NCI-H526 (cell line): ENCODE measurements at regions not wholly inside any gene's neighbourhood (a gene's known extent, or its start where the extent isn't known, plus 50 kb on each side); places are given as distances from the start of the nearest gene placed in this dataset.
A peak's percentile ranks its signal among the peaks of the same experiment; 100 is the strongest.

Experiments
- DNase-seq, 2 experiments: peaks; one replicate each; lab custom pipeline; 2025; lab: John Stamatoyannopoulos, UW

DNA sequence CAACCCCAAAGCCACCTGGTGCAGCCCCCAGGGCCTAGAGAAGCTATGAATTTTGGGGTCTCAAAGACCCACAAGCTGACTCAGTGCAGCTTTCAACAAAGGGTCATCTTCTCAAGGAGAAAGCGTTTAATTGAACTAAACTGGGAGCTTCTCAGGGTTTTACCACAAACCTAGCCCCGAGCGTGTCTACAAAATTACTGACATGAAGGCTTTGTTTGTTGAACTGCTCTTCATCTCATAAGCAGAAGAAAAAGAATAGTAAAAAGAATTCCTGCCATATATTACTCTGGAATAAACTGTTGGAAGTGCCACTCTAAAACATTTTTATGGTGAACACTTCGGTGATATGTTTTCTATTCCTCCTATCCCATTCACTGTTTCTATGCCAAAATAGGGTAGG is 50.8 kb upstream of the INCENP start:
- no peak for DNase-seq

- no peak for DNase-seq
These were observed 52.4 kb upstream of the INCENP start for GRCh38 chr11:62071408-62071807.

DNA sequence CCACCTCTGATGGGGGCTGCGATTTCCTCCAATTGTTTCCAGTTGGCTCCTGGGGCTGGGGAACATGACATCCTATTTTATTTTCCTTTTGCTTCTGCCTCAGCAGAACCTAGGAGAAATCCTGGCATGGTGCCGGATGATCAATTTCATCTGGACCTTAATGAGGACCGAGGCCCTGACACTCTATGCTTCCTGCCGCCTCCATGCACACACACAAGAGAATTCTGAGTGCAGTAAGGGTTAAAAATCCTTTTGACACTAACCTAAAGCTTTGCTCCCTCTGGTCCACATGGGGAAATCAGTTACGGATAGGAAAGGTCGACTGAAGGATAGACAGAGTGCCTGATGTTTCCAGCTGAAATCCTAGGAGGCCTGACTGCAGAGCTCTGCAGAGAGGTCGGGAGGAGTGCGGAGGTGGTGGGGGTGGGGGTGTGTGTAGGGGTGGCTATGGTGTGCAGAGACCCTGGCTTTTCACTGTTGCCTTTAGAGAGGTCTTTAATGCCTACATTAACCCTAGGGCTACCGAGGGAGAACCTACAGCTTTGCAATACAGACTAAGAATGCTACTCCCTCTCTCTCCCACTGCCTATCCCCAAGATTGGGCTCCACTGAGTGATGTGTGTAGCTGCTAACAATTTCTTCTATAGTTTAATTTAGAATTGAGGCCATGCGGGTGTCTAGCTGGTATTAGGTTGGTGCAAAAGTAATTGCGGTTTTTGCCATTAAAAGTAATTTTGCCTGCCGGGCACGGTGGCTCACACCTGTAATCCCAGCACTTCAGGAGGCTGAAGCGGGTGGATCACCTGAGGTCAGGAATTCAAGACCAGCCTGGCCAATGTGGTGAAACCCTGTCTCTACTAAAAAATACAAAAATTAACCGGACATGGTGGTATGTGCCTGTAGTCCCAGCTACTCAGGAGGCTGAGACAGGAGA is 53.6 kb upstream of the INCENP start:
- no peak for DNase-seq

- no peak for DNase-seq
These were observed 54.4 kb upstream of the INCENP start for GRCh38 chr11:62069374-62069773.

- DNase-seq: no peak
These were observed 55.1 kb upstream of the INCENP start for GRCh38 chr11:62068730-62069129.

GRCh38 chr11:62067741-62068140 is 56.1 kb upstream of the INCENP start:
- no peak for DNase-seq

- no peak for DNase-seq
These were observed 59.6 kb upstream of the INCENP start for GRCh38 chr11:62064221-62064620.

DNA sequence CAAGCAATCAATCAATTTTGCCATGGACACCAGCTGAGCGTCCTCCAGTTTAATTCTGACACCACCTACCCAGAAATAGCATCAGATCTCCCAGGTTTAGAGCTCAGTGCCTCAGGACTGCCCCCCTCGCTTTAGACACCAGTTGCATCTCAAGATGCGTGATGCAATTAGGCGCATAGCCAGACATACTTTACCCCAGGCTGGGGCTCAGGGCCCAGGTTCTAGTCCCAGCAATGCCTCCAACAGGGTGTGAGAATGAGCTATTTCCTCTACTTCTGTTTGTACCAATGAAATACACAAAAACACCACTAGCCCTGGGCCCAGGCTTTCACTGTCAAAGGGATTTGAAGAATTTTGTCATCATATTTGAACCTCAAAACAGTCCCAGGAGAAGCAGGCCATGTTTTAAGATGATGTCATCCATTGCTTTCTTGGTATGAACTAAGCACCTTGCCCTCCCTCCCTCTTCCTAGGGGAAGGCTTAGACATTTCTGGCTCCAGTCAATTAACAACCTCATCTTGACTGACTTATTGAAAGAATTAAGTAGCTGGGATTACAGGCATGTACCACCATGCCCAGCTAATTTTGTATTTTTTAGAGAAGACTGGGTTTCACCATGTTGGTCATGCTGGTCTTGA is 61.5 kb upstream of the INCENP start:
- no peak for DNase-seq

- DNase-seq: peak in 1 of 2 experiments; percentile 17
These were observed 62.2 kb upstream of the INCENP start for GRCh38 chr11:62061356-62062222.

GRCh38 chr11:62057069-62057468 is 66.7 kb upstream of the INCENP start:
- DNase-seq: no peak

DNA sequence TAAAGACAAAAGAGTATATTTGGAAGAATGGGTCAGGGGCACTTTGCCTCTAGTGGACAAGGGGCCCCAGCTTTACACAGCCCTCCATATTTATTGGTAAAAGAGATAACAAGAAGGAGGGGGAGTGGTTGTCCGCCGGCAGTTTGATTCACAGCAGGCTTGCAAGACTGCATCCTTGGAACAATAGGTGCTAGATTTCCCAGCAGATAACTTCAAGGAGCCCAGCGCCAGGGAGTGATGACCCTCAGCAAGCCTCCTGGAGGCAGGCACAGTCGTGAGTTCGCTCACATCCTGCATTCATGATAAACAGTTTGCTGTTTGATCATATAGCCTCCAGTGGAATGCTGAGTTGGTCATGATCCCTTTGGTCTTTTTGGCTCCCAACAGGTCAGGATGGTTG is 67.8 kb upstream of the INCENP start:
- DNase-seq: no peak

DNA sequence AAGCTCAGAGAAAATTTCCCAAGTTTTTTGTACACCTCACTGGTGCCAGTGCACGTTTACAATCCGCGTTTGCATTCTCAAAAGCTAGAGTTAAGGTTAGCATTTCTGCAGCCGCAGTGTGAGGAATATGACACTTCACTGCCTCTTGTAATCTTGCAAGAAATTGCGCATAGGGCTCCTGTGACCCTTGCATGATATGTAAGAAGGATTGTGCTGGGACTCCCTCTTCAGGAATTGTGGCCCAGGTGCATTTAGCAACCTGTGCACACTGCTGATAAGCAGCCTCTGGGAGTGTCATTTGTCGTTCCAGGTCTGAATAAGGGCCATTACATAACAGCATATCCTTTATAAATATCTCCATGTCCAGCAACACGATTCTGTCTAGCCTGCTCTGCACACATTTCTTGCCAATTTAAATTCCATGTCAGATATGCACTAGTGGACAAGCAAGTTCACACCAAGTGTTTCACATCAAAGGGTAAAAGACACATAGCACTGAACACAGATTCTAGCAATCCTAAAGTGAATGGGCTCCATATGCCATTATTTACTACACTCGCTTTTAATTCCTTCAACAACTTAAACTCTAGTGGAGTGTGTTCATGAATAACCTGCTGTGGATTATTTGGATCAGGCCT is 69.2 kb upstream of the INCENP start:
- DNase-seq: peak; percentile 67 to 78

GRCh38 chr11:62054081-62054480 is 69.7 kb upstream of the INCENP start:
- no peak for DNase-seq

GRCh38 chr11:62050716-62051115 is 73.1 kb upstream of the INCENP start:
- DNase-seq: peak in 1 of 2 experiments; percentile 22

GRCh38 chr11:62048100-62048499 is 75.7 kb upstream of the INCENP start:
- DNase-seq: no peak

GRCh38 chr11:62046568-62047100 is 77.2 kb upstream of the INCENP start:
- DNase-seq: no peak

GRCh38 chr11:62044639-62045121 is 77.2 kb upstream of the FTH1 start:
- no peak for DNase-seq

GRCh38 chr11:62035293-62035692 is 67.9 kb upstream of the FTH1 start:
- no peak for DNase-seq

- DNase-seq: no peak
These were observed 66.6 kb upstream of the FTH1 start for GRCh38 chr11:62034036-62034338.

DNA sequence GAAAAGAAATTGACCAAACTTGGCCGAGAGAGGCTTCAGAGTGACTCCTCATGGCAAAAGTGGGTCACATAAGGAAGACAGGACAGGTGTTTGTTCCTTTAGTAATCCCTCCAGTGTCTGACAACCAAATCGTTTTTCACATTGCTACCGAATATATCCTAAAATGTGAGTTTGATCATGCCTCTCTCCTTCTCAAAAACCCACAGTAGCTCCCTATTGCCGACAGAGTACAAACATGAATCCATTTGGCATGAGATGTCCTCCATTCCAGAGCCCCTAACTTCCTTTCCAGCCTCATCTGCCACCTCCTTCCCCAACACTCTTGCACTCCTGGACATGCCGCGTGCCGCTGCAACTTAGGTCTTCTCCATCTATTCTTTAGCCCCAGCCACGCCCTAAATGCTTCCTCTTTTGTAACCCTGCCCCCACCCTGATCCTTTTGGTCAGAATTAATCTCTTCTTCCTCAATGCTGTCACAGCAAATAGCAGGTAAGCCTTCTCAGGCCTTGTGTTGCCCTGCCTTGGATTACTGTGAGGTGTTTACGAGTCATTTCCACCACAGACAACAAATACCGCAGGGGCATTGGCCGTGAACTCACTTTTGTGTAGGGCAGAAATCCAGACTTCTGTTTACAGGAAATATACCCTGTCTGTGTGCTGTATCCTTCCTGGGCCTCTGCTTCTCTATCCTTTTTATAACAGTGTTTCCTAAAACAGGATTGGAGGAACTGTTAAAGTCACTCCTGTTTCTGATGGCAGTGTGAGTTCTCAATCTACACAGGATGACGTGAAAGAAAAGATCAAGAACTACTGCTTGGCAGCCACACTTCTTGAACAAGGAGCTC is 66.0 kb upstream of the FTH1 start:
- DNase-seq: no peak
